ENCODE measurements at regions not wholly inside any gene's neighbourhood (a gene's known extent, or its start where the extent isn't known, plus 50 kb on each side); places are given as distances from the start of the nearest gene placed in this dataset.

DNA sequence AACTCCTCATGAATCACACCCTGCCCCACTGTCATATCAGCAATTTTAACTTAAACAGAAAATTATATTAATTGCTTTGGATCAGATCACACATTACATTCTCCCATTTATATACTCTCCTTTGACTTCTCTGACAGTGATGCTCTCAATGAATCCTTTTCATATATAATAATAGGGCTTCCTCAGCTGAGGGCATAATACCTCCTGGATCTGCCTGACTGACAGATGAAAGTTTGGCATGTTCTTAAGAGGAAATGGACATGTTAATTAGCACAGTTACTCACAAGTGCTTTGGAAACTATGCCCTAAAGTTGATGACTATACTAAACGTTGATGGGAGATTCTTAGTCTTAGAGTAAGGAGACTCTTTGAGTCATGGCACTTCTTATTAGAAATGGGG is 478.2 kb upstream of the LRRN3 start:
- Histone ChIP-seq H3K27ac (no peak overlapping the region), H3K4me1 (replicated peaks in 1 of 2) (no peaks in the 10 kb centered on the region), H3K4me3 (no peak overlapping the region)
- in situ Hi-C loops (cut with MboI; ENCODE audit: low pct_unique_long_range_greater_than_20kb in 2 of 9, low sequenced_read_pairs in 9 of 9, unreplicated experiment in 9 of 9), result no loop called here
- peak in 1 of 8 experiments; percentile 21 for ATAC-seq (replicated peaks in 6 of 8)
- 0 to 88% (median 17%) methylated on average over 1 of the region's 1 CpG; no CpG with 5 or more reads in 4 of the 10 experiments for WGBS, 10 experiments
